ENCODE measurements at regions not wholly inside any gene's neighbourhood (a gene's known extent, or its start where the extent isn't known, plus 50 kb on each side); places are given as distances from the start of the nearest gene placed in this dataset.

GRCh38 chr11:90493379-90493778, 270.5 kb upstream of the CHORDC1 start:
- H3K36me3 ChIP-seq (replicated peaks; ENCODE audit: insufficient read depth, low read depth) = peaks cover 3% of the 10 kb centered on the region
- no peaks in the 10 kb centered on the region for H3K9me2 ChIP-seq (replicated peaks; ENCODE audit: insufficient read depth)
- no peak overlapping the region for H3K27ac ChIP-seq
- H3K79me2 ChIP-seq = no peaks in the 10 kb centered on the region
- H4K20me1 ChIP-seq (ENCODE audit: insufficient read depth, poor library complexity, severe bottlenecking) = no peaks in the 10 kb centered on the region
- no peak for DNase-seq (ENCODE audit: low spot score)
- H3K4me1 ChIP-seq (ENCODE audit: insufficient read depth) = no peaks in the 10 kb centered on the region
- no peak overlapping the region for H3K4me3 ChIP-seq
- no peak overlapping the region for H2AFZ ChIP-seq
- H3K4me2 ChIP-seq = no peak overlapping the region
- TF ChIP-seq EZH2phosphoT487 (IDR thresholded peaks at IDR 0.05; ENCODE audit: low read depth, severe bottlenecking, unreplicated experiment) (no peak), EZH2 (IDR thresholded peaks at IDR 0.05; ENCODE audit: borderline replicate concordance) (no peak), CTCF (IDR thresholded peaks at IDR 0.05; ENCODE audit: poor library complexity) (no peak)
- H3K27me3 ChIP-seq = no peaks in the 10 kb centered on the region
- H3K9me3 ChIP-seq (ENCODE audit: low read depth) = no peaks in the 10 kb centered on the region

GRCh38 chr11:90491466-90491865, 268.6 kb upstream of the CHORDC1 start:
- H3K79me2 ChIP-seq = no peaks in the 10 kb centered on the region
- DNase-seq (ENCODE audit: low spot score) = no peak
- H3K36me3 ChIP-seq (replicated peaks; ENCODE audit: insufficient read depth, low read depth) = no peaks in the 10 kb centered on the region
- H2AFZ ChIP-seq = no peak overlapping the region
- WGBS (ENCODE audit: low lambda C conversion rate, missing lambda C conversion rate) = 71% methylated on average over 2 of the region's 2 CpGs
- no peaks in the 10 kb centered on the region for H3K27me3 ChIP-seq
- no peaks in the 10 kb centered on the region for H3K4me1 ChIP-seq (ENCODE audit: insufficient read depth)
- no peak overlapping the region for H3K27ac ChIP-seq
- TF ChIP-seq CTCF (IDR thresholded peaks at IDR 0.05; ENCODE audit: poor library complexity) = no peak
- no peak for TF ChIP-seq EZH2 (IDR thresholded peaks at IDR 0.05; ENCODE audit: borderline replicate concordance)
- no peak for TF ChIP-seq EZH2phosphoT487 (IDR thresholded peaks at IDR 0.05; ENCODE audit: low read depth, severe bottlenecking, unreplicated experiment)
- H3K9me2 ChIP-seq (replicated peaks; ENCODE audit: insufficient read depth) = no peaks in the 10 kb centered on the region
- no peaks in the 10 kb centered on the region for H4K20me1 ChIP-seq (ENCODE audit: insufficient read depth, poor library complexity, severe bottlenecking)
- no peak overlapping the region for H3K4me3 ChIP-seq
- H3K4me2 ChIP-seq = no peak overlapping the region
- H3K9me3 ChIP-seq (ENCODE audit: low read depth) = no peaks in the 10 kb centered on the region

- Histone ChIP-seq H3K4me3 (no peak overlapping the region), H3K4me1 (ENCODE audit: insufficient read depth) (no peaks in the 10 kb centered on the region), H3K36me3 (replicated peaks; ENCODE audit: insufficient read depth, low read depth) (no peaks in the 10 kb centered on the region), H2AFZ (no peak overlapping the region), H3K27me3 (no peaks in the 10 kb centered on the region), H3K27ac (no peak overlapping the region), H3K9me3 (ENCODE audit: low read depth) (no peaks in the 10 kb centered on the region), H4K20me1 (ENCODE audit: insufficient read depth, poor library complexity, severe bottlenecking) (no peaks in the 10 kb centered on the region), H3K79me2 (no peaks in the 10 kb centered on the region), H3K9me2 (replicated peaks; ENCODE audit: insufficient read depth) (no peaks in the 10 kb centered on the region), H3K4me2 (no peak overlapping the region)
- 55% methylated on average over 2 of the region's 2 CpGs for WGBS (ENCODE audit: low lambda C conversion rate, missing lambda C conversion rate)
- TF ChIP-seq CTCF (IDR thresholded peaks at IDR 0.05; ENCODE audit: poor library complexity) (peak; percentile 51), EZH2 (IDR thresholded peaks at IDR 0.05; ENCODE audit: borderline replicate concordance) (no peak), EZH2phosphoT487 (IDR thresholded peaks at IDR 0.05; ENCODE audit: low read depth, severe bottlenecking, unreplicated experiment) (no peak)
- DNase-seq (ENCODE audit: low spot score) = peak; percentile 43
Observed at GRCh38 chr11:90476442-90477007, 253.7 kb upstream of the CHORDC1 start.

- H3K4me1 ChIP-seq (ENCODE audit: insufficient read depth) = no peaks in the 10 kb centered on the region
- no peaks in the 10 kb centered on the region for H3K36me3 ChIP-seq (replicated peaks; ENCODE audit: insufficient read depth, low read depth)
- H3K4me2 ChIP-seq = no peak overlapping the region
- no peak overlapping the region for H3K4me3 ChIP-seq
- H3K27me3 ChIP-seq = no peaks in the 10 kb centered on the region
- H3K9me3 ChIP-seq (ENCODE audit: low read depth) = no peaks in the 10 kb centered on the region
- no peaks in the 10 kb centered on the region for H4K20me1 ChIP-seq (ENCODE audit: insufficient read depth, poor library complexity, severe bottlenecking)
- H3K79me2 ChIP-seq = no peaks in the 10 kb centered on the region
- peak; percentile 5 for DNase-seq (ENCODE audit: low spot score)
- no peak overlapping the region for H3K27ac ChIP-seq
- no peaks in the 10 kb centered on the region for H3K9me2 ChIP-seq (replicated peaks; ENCODE audit: insufficient read depth)
- TF ChIP-seq EZH2phosphoT487 (IDR thresholded peaks at IDR 0.05; ENCODE audit: low read depth, severe bottlenecking, unreplicated experiment) = no peak
- no peak for TF ChIP-seq EZH2 (IDR thresholded peaks at IDR 0.05; ENCODE audit: borderline replicate concordance)
- H2AFZ ChIP-seq = no peak overlapping the region
- 70% methylated on average over 2 of the region's 2 CpGs for WGBS (ENCODE audit: low lambda C conversion rate, missing lambda C conversion rate)
Observed at GRCh38 chr11:90468923-90469322, 246.1 kb upstream of the CHORDC1 start.

Measured in hepatocyte (in vitro differentiated cells).